GM18858 (cell line): ENCODE measurements at regions not wholly inside any gene's neighbourhood (a gene's known extent, or its start where the extent isn't known, plus 50 kb on each side); places are given as distances from the start of the nearest gene placed in this dataset.
A peak's percentile ranks its signal among the peaks of the same experiment; 100 is the strongest.
"Not testable (repeated sequence)": the region's sequence is repeated elsewhere in the genome, so short reads cannot be mapped to it uniquely, and the experiment has no call there.

Experiments
- ATAC-seq: cut with Tn5 transposase; IDR thresholded peaks from one replicate; pipeline ENCODE4 v1.9.1; 2021; ENCODE audit not compliant: unreplicated experiment

DNA sequence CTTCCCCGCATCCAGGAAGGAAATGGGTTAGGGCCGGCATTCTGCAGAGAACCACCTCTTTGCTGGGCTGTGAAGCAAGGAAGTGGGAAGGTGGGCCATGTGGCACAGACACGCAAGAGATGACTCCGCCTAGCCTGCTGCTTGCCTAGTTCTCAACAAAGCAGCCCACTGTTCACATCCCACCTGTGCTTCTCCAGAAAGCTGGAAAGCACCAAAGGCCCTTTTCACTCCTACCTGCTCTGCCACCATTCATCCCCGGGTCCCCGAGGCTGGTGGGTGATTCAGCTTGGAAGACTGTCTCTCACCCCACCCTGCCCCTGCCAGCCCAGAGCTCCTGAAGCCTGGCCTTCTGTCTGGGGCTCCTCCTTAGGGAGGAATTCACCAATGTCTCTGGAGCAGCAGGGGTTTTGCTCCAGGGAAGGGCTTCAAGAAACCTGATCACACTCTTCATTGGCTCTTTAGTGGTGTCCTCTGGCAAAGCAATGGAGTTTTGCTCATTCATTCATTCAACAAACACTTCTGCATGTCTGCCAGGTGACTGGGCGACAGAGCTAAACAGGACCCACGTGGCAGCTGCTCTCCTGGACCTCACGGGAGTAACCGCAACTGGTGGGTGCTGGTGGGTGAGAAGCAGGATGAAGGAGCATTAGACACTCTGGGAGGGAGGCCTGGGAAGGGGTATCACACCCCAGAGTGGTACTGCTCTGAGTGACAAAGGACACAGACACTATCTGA is 145.4 kb upstream of the TLE3 start:
- no peak for ATAC-seq

GRCh38 chr15:70241561-70242320 is 144.0 kb upstream of the TLE3 start:
- ATAC-seq, result no peak

DNA sequence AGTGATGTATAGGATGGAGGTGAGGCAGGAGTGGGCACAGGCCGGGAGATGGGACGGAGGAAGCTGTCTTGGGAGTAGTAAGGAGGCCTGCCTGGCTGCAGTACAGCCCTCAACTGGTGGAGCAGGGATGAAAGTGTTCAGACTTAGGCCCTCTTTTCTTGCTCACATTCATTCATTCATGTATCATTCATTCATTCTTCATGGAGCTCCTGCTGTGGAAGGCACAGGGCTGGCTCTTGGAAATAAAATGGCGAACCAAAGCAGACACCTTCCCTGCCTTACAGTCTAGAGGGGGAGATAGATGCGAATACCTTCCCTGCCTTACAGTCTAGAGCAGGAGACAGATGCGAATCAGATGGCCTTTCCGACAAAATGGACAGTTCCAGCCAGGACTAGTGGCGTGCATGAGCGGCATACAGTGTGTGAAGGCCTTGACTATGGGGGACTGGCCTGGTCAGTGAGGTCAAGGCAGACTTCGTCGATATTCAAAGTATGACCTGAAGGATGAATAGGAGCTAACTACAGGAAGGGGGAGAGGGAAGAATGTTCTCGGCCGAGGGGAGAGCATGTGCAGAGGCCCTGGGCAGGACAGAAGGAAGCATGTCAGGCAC is 143.2 kb upstream of the TLE3 start:
- ATAC-seq, result no peak

DNA sequence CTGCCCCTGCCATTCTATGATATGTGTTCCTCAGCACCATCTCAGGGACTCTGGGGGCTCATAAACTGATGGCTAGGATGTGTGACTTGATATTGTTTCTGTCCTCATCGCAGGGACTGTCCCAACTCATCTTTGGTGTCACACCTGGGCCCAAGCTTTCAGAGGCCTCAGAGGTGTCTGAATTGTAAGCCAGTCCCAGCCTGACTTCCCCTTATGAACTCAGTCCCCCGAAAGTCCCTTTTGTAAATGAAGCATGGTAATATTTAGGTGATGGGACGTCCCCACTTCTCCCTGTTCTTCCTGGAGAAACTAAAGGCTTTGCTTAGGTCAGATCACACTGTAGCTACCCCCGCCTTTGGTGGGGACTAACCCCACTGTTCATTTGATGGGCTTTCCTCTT is 142.4 kb upstream of the TLE3 start:
- peak; percentile 77 for ATAC-seq

DNA sequence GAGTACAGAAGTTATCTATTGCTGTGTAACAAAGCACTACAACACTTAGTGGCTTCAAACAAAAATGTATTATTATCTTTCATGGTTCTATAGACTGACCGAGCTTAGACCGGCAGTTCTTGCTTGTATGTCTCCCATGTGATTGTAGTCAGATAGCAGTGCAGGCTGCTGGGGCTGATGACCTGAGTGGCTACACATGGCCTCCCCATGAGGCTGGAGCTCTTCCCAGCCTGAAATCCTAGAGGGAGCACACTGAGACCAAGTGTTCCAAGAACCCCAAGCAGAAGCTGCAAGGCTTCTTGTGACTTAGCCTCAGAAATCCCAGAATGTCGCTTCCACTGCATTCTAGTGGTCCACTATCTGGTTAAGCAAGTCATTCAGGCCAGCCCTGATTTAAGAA is 141.2 kb upstream of the TLE3 start:
- no peak for ATAC-seq

DNA sequence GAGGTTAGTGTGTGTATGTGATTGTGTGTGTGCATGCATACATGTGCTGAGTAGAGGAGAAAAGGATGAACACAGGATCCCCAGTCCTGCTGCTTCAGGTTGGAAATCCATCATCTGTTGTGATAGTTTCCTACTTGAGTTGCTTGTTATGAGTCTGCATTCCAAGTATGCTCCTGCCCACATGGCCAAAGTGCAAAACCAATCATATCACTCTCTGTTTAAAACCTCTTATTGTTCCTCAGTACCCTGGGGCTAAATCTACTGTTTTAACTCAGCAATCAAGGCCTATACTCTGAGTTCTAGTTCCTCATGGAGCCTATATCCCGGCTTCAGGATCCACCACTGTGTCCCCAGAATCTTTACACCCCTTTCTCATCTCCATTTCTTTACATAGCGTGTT is 139.9 kb upstream of the TLE3 start:
- ATAC-seq, result no peak

DNA sequence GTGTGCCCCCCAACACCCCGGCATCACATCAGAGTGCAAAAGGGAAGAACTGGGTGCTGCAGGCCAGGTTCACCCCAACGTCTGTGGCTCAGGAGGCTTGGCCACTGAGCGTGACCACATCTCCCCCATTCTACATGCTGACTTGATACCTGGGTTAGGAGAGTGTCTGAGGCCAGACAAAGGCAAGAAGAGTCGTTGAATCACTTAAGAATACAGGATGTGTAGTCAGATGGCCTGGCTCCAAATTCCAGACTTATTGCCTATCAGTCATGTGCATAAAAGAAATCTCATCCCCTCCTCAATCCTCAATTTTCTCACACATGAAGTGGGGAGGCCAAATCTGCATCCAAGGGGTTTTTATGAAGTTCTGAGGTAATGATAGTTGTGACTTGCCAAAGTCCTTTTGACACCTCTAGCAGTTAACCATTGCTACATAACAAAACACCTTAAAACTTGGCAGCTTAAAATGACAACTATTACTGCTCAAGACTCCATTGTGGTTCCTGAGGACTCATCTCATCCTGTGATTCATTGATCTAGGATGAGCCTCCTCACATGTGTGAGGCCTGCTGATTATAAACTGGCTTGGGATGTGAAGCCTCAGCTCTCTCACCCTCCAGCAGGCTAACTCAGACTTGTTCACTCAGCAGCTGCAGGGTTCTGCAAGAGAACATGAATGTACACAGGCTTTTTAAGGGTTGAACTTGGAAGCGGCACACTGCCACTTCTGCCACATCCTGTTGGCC is 138.8 kb upstream of the TLE3 start:
- ATAC-seq, result no peak

- ATAC-seq, result no peak
Measured at GRCh38 chr15:70235347-70235746, 137.6 kb upstream of the TLE3 start.

GRCh38 chr15:70234256-70234905 is 136.7 kb upstream of the TLE3 start:
- no peak for ATAC-seq

DNA sequence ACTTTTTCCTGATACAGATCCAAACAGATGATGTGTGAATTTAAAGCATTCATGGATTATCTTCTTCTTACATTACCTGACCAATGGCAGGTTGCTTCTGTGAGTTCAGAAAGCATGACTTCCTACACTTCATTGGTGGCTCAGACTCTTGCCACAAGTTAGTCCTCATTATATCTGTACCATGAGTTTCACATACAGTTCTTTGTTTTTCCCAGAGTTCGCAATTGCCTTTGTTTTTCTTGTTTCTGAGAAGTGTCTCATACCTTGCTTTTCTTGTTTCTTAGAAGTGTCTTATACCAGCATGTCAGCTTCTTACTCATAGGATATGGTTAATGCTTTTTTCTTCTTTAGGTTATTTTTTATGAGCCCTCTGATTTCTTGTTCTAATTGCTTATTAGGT is 133.8 kb upstream of the TLE3 start:
- no peak for ATAC-seq

- not testable (repeated sequence) for ATAC-seq
Measured at GRCh38 chr15:70227918-70228317, 130.2 kb upstream of the TLE3 start.

- no peak for ATAC-seq
Measured at GRCh38 chr15:70227147-70227546, 129.4 kb upstream of the TLE3 start.

- no peak for ATAC-seq
Measured at GRCh38 chr15:70226337-70226980, 128.7 kb upstream of the TLE3 start.

- ATAC-seq, result no peak
Measured at GRCh38 chr15:70225416-70225815, 127.7 kb upstream of the TLE3 start.

- ATAC-seq, result no peak
Measured at GRCh38 chr15:70222606-70223005, 124.9 kb upstream of the TLE3 start.

- no peak for ATAC-seq
Measured at GRCh38 chr15:70220490-70221096, 122.9 kb upstream of the TLE3 start.

- ATAC-seq, result no peak
Measured at GRCh38 chr15:70219966-70220365, 122.2 kb upstream of the TLE3 start.

DNA sequence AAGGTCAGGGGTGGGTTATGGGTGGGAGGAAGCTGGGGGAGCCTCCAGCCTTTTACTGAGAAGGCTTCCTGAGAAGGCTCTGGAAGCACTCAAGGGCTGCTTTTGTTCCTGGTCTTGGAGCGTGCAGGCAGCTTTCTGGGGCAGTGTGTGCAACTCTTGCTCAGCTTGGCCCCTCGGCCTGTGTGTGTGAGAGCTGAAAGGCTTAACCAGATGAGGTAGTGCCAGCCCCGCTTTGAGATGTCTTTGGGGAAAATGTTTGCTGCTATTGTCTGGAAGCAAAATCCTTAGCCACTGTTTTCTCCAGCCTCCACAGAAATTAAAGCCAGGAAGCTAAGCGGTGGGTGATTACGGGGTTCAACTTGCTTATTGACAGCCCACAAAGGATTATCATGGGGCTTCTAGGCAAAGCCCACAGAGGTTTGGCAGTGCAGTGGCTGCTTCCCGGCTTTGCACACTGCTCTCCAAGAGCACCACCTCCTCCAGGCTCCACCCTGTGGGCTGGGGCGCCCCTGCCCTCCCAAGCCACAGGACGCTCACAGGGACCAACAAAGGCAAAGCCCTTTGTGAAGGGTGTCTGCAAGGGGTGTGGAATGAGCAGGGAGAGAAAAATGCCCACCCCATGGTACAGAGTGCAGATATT is 121.7 kb upstream of the TLE3 start:
- ATAC-seq, result no peak
